Naive thymus-derived CD8-positive, alpha-beta T cell (primary cell): ENCODE measurements at regions not wholly inside any gene's neighbourhood (a gene's known extent, or its start where the extent isn't known, plus 50 kb on each side); places are given as distances from the start of the nearest gene placed in this dataset.
"Not testable (repeated sequence)": the region's sequence is repeated elsewhere in the genome, so short reads cannot be mapped to it uniquely, and the experiment has no call there.

Source experiments
- ATAC-seq, 2 donors: fragments of 150-1000 bp; cut with Tn5 transposase in 1 of 2; sonication (Bioruptor Pico), chemical (Tn5 transposase) in 1 of 2; 1 replicate in 1 of 2; 2 replicates in 1 of 2; pipeline ENCODE4 v1.10.0; 2021; ENCODE audit warnings: mild to moderate bottlenecking in 2 of 2, moderate library complexity in 2 of 2
- POLR2A ChIA-PET: fragments of 350-600 bp; sonication (Branson Sonifier 250); formaldehyde crosslinking; loops from one replicate; lab custom pipeline; 2021; ENCODE audit warnings: antibody characterized with exemption; lab: Charles Lee
- DNase-seq, 10 donors: peaks; one replicate each; pipeline versions ENCODE4 v3.0.0 to v3.0.0-alpha.2; 2020 to 2022
- H3K27ac Mint-ChIP-seq, 10 donors: one replicate each; pipeline ENCODE4 v1.8.0; 2020 to 2022; ENCODE audit warnings: mild to moderate bottlenecking in 10 of 10, mixed read lengths in 10 of 10, moderate library complexity in 4 of 10, inconsistent platforms in 1 of 10
- H3K27me3 Mint-ChIP-seq, 5 donors: one replicate each; pipeline ENCODE4 v1.8.0; 2021 to 2022; ENCODE audit warnings: mixed read lengths in 5 of 5
- H3K36me3 Mint-ChIP-seq, 3 donors: one replicate each; pipeline ENCODE4 v1.8.0; 2020 to 2022; ENCODE audit warnings: mixed read lengths in 3 of 3, mild to moderate bottlenecking in 2 of 3, inconsistent platforms in 1 of 3
- H3K4me1 Mint-ChIP-seq, 4 donors: one replicate each; pipeline ENCODE4 v1.8.0; 2021 to 2022; ENCODE audit warnings: mixed read lengths in 4 of 4
- H3K4me3 Mint-ChIP-seq, 10 donors: one replicate each; pipeline ENCODE4 v1.8.0; 2020 to 2022; ENCODE audit warnings: mild to moderate bottlenecking in 10 of 10, mixed read lengths in 10 of 10, moderate library complexity in 6 of 10, inconsistent platforms in 1 of 10
- H3K9me3 Mint-ChIP-seq, 9 donors: one replicate each; pipeline ENCODE4 v1.8.0; 2020 to 2022; ENCODE audit warnings: mixed read lengths in 9 of 9, mild to moderate bottlenecking in 3 of 9, inconsistent platforms in 1 of 9, moderate library complexity in 1 of 9

GRCh38 chr2:110030894-110031293 lies 84.7 kb downstream of the MALL start:
- H3K36me3 Mint-ChIP-seq, H3K4me3 Mint-ChIP-seq, ATAC-seq, DNase-seq, POLR2A ChIA-PET, H3K27ac Mint-ChIP-seq, H3K27me3 Mint-ChIP-seq, H3K4me1 Mint-ChIP-seq, H3K9me3 Mint-ChIP-seq: not testable (repeated sequence)

GRCh38 chr2:110031722-110032327 lies 83.8 kb downstream of the MALL start:
- H3K4me1 Mint-ChIP-seq, H3K4me3 Mint-ChIP-seq, DNase-seq, POLR2A ChIA-PET, H3K9me3 Mint-ChIP-seq, H3K36me3 Mint-ChIP-seq, H3K27ac Mint-ChIP-seq, ATAC-seq, H3K27me3 Mint-ChIP-seq: not testable (repeated sequence)
